Sigmoid colon (tissue), 6 donors: ENCODE measurements at regions not wholly inside any gene's neighbourhood (a gene's known extent, or its start where the extent isn't known, plus 50 kb on each side); places are given as distances from the start of the nearest gene placed in this dataset.

Experiments used
- DNase-seq: peaks from one replicate; pipeline ENCODE4 v3.0.0-alpha.2; 2019
- H3K27ac ChIP-seq, 4 donors: fragments of 200-600 bp; sonication (generic); one replicate each; pipeline ENCODE4 v1.5.1; 2016 to 2019; ENCODE audit warnings: mild to moderate bottlenecking in 1 of 4
- H3K27me3 ChIP-seq, 3 donors: fragments of 200-600 bp; sonication (generic); one replicate each; pipeline ENCODE4 v1.5.1; 2019; ENCODE audit warnings: mild to moderate bottlenecking in 1 of 3
- H3K36me3 ChIP-seq, 4 donors: fragments of 200-600 bp; sonication (generic); one replicate each; pipeline ENCODE4 v1.5.1; 2016 to 2019
- H3K4me1 ChIP-seq, 4 donors: fragments of 200-600 bp; sonication (generic); one replicate each; pipeline ENCODE4 v1.5.1; 2017 to 2019
- H3K4me3 ChIP-seq, 4 donors: fragments of 200-600 bp; sonication (generic); one replicate each; pipeline ENCODE4 v1.5.1; 2017 to 2019; ENCODE audit warnings: mild to moderate bottlenecking in 2 of 4, moderate library complexity in 1 of 4
- H3K9me3 ChIP-seq, 4 donors: fragments of 200-600 bp in 3 of 4; sonication (generic) in 3 of 4; one replicate each; pipeline versions ENCODE4 v1.5.1 to v1.6.1; 2013 to 2019
- EP300 ChIP-seq, 4 donors: sonication (generic); formaldehyde crosslinking; IDR thresholded peaks; one replicate each; pipeline ENCODE4 v1.6.1; 2017; ENCODE audit warnings: antibody characterized with exemption in 4 of 4
- POLR2A ChIP-seq, 2 donors: fragments of 450-650 bp; IDR thresholded peaks; one replicate each; pipeline ENCODE4 v1.6.1; 2016; ENCODE audit warnings: antibody characterized with exemption in 2 of 2, mild to moderate bottlenecking in 2 of 2, moderate library complexity in 2 of 2
- POLR2AphosphoS5 ChIP-seq, 4 donors: sonication (generic); formaldehyde crosslinking; IDR thresholded peaks; one replicate each; pipeline ENCODE4 v1.6.1; 2017; ENCODE audit warnings: antibody characterized with exemption in 4 of 4
- WGBS, 2 donors: extraction: QIAGEN DNeasy Blood & Tissue Kit; methylation state at CpG; one replicate each; pipeline ENCODE4 v1.1.7; 2013; 5-methylcytosine and 5-hydroxymethylcytosine counted together
- intact Hi-C: fragments of 100-400 bp; cut with DNase I; formaldehyde crosslinking; loops from one replicate; pipeline ENCODE4 v1.15.1; 2023
- TF ChIP-seq, protein P1 (sequence below), 4 experiments: fragments of 450-650 bp in 3 of 4; fragments of 200-600 bp in 1 of 4; IDR thresholded peaks; one replicate each; pipeline ENCODE4 v1.5.1; 2016 to 2019; ENCODE audit warnings: antibody characterized with exemption in 4 of 4, mild to moderate bottlenecking in 3 of 4, moderate library complexity in 2 of 4
- donor health status: healthy with polysubstance abuse.
- donor health status: healthy.

DNA sequence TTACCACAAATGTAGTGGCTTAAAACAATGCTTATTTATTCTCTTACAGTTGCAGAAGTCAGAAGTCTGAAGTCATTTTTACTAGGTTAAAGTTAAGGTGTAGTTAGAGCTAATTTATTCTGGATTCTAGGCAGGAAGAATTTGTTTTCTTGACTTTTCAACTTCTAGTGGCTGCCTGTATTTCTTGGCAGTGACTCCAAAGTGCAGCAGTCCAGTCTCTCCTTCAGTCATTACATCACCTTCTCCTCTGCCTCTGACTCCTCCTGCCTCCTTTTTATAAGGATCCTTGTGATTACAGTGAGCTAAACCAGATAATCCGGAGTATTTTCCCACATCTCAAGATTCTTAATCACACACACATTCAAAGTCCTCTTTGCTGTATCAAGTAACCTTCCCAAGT, 581.4 kb downstream of the KCNA4 start:
- TF ChIP-seq POLR2A (IDR thresholded peaks at IDR 0.05) = no peak
- no peak for TF ChIP-seq EP300 (IDR thresholded peaks at IDR 0.05)
- TF ChIP-seq, protein P1, sequence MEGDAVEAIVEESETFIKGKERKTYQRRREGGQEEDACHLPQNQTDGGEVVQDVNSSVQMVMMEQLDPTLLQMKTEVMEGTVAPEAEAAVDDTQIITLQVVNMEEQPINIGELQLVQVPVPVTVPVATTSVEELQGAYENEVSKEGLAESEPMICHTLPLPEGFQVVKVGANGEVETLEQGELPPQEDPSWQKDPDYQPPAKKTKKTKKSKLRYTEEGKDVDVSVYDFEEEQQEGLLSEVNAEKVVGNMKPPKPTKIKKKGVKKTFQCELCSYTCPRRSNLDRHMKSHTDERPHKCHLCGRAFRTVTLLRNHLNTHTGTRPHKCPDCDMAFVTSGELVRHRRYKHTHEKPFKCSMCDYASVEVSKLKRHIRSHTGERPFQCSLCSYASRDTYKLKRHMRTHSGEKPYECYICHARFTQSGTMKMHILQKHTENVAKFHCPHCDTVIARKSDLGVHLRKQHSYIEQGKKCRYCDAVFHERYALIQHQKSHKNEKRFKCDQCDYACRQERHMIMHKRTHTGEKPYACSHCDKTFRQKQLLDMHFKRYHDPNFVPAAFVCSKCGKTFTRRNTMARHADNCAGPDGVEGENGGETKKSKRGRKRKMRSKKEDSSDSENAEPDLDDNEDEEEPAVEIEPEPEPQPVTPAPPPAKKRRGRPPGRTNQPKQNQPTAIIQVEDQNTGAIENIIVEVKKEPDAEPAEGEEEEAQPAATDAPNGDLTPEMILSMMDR (IDR thresholded peaks at IDR 0.05) = no peak
- no peak for TF ChIP-seq POLR2AphosphoS5 (IDR thresholded peaks at IDR 0.05)
- Histone ChIP-seq H3K4me1 (no peaks in the 10 kb centered on the region), H3K27me3 (no peaks in the 10 kb centered on the region), H3K9me3 (no peaks in the 10 kb centered on the region), H3K36me3 (no peaks in the 10 kb centered on the region), H3K4me3 (no peak overlapping the region), H3K27ac (no peak overlapping the region)
- no peak for DNase-seq
- intact Hi-C loops = no loop called here
- WGBS, 2 donors = 79 to 84% methylated on average over 1 of the region's 1 CpG

DNA sequence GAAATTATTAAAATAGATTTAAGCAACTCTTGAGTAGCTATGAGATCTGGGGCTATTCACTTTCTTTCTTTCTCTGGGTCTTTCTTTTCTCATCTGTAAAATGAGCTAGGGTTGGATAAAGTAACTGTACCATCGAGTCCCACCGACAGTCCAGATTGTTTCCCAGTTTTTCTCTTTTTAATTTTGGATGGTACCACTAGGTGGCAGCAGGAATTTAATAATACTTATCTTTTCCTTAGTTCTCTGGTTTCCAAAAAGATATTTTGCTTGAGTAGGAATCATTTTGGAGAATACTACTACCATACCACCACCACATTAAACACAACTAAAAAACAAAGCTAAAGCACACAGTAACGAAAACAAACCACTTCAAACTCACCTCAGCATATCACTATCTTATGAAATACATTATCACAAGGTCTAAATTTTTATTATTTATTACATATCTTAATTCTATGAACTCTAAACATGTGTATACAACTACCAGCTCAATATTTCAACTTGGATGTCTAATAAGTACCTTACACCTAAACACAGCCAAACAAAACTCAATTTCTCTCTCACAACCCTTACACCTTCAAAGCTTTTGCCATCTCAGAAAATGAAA, 584.0 kb downstream of the KCNA4 start:
- no peak for TF ChIP-seq EP300 (IDR thresholded peaks at IDR 0.05)
- TF ChIP-seq, protein P1 (IDR thresholded peaks at IDR 0.05) = peak in 2 of 4 experiments; percentile 15 to 37
- Histone ChIP-seq H3K27me3 (no peaks in the 10 kb centered on the region), H3K9me3 (no peaks in the 10 kb centered on the region), H3K4me3 (no peak overlapping the region), H3K27ac (no peak overlapping the region), H3K4me1 (no peaks in the 10 kb centered on the region), H3K36me3 (no peaks in the 10 kb centered on the region)
- 33 to 37% methylated on average over 3 of the region's 3 CpGs for WGBS, 2 donors
- no peak for DNase-seq
- intact Hi-C loops = loop anchor here (5.0 kb wide), 1 partner anchor 1484 kb away; no protein-coding TSS in a partner anchor

DNA sequence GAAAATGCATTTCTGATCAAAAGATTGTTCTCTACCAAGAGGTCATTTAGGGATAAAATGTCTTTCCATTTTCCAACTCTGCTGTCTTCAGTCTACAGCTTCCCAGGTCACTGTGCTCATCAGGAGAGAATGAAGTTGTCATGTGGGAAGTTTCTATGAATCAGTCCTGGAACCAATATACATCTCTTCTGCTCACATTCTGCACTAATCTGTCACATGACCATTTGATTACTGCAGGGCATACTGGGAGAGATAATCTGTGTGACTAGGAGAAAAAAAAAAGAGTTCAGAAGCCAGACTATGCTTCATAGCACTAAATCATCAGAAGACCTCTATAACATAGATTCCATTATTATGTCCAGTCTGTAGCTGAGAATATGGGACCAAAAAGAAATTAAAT, 611.5 kb downstream of the KCNA4 start:
- Histone ChIP-seq H3K4me3 (no peak overlapping the region), H3K9me3 (no peaks in the 10 kb centered on the region), H3K27me3 (no peaks in the 10 kb centered on the region), H3K4me1 (peaks cover 0 to 8% (median 2%) of the 10 kb centered on the region in 4 donors), H3K27ac (no peak overlapping the region), H3K36me3 (no peaks in the 10 kb centered on the region)
- TF ChIP-seq POLR2A (IDR thresholded peaks at IDR 0.05) = no peak
- TF ChIP-seq, protein P1 (IDR thresholded peaks at IDR 0.05) = no peak
- no peak for TF ChIP-seq EP300 (IDR thresholded peaks at IDR 0.05)
- no peak for TF ChIP-seq POLR2AphosphoS5 (IDR thresholded peaks at IDR 0.05)
- DNase-seq = no peak
- intact Hi-C loops = no loop called here

- intact Hi-C loops = no loop called here
- DNase-seq = no peak
- WGBS, 2 donors = 68 to 71% methylated on average over 3 of the region's 3 CpGs
- Histone ChIP-seq H3K36me3 (no peaks in the 10 kb centered on the region), H3K27me3 (no peaks in the 10 kb centered on the region), H3K4me3 (no peak overlapping the region), H3K9me3 (peaks cover 0 to 4% (median 0%) of the 10 kb centered on the region in 4 donors), H3K27ac (no peak overlapping the region), H3K4me1 (no peaks in the 10 kb centered on the region)
- no peak for TF ChIP-seq POLR2AphosphoS5 (IDR thresholded peaks at IDR 0.05)
- TF ChIP-seq, protein P1 (IDR thresholded peaks at IDR 0.05) = no peak
- TF ChIP-seq POLR2A (IDR thresholded peaks at IDR 0.05) = no peak
- no peak for TF ChIP-seq EP300 (IDR thresholded peaks at IDR 0.05)
These were observed 621.2 kb downstream of the KCNA4 start for GRCh38 chr11:29395555-29396072.

DNA sequence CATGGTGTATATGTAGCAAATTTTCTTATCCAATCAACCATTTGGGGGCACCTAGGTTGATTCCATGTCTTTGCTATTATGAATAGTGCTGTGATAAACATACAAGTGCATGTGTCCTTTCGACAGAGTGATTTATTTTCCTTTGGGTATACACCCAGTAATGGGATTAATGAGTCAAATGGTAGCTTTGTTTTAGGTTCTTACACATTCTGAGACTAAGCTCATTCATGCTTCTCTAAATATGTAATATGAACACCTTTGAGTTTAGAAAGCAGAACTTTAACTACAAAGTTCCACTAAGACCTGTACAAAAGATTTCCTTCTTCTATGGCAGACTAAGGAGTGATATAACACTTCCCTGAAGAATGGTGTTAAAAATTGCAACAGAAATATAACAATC, 627.0 kb downstream of the KCNA4 start:
- DNase-seq = no peak
- intact Hi-C loops = no loop called here
- Histone ChIP-seq H3K27ac (no peak overlapping the region), H3K4me3 (no peak overlapping the region), H3K27me3 (no peaks in the 10 kb centered on the region), H3K36me3 (no peaks in the 10 kb centered on the region), H3K4me1 (no peaks in the 10 kb centered on the region), H3K9me3 (peaks cover 0 to 4% (median 0%) of the 10 kb centered on the region in 4 donors)
- TF ChIP-seq POLR2A (IDR thresholded peaks at IDR 0.05) (no peak), POLR2AphosphoS5 (IDR thresholded peaks at IDR 0.05) (no peak)
- 82 to 84% methylated on average over 1 of the region's 1 CpG for WGBS, 2 donors
